ENCODE measurements at regions not wholly inside any gene's neighbourhood (a gene's known extent, or its start where the extent isn't known, plus 50 kb on each side); places are given as distances from the start of the nearest gene placed in this dataset.

DNA sequence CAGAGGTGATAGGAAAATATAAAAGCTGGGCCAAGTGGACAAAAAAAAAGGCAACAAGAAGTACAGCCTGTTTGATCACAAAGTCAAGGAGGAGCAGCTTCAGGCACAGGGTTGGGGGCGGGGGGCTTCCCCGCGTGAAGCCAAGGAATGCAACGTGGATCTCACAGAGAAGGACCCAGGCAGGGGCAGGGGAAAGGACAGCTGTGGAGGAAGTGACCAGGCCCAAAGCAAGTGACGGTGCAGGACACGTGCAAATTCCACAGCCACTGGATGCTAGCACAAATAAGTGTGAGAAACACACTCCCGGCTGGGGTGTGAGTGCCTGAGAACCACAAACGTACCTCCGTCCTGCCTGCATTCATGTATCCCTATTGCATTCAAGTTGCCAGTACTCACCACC lies 77.7 kb upstream of the DSCAM start:
- no peak overlapping the region for H3K27ac ChIP-seq
- TF ChIP-seq CTCF (conservative IDR thresholded peaks at IDR 0.05) = no peak

DNA sequence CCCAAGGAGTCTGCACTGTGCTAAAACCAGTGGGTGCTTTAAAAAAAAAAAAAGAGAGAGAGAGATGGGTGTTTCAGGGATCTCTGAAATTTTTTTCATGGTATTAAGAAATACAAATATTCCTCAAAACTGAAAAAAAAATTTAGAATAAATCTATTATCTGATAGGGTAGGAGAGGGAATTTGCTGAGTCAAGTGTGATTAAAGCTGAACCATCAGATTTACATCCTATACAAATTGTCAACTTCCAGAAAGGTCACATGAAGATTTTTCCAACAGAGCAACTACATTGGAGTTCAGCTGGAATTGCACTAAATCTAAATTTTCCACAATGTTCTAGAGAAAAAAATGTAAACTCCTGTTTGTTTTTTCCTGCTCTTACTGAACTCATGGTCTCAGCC lies 79.3 kb upstream of the DSCAM start:
- no peak overlapping the region for H3K27ac ChIP-seq
- TF ChIP-seq CTCF (conservative IDR thresholded peaks at IDR 0.05) = no peak

DNA sequence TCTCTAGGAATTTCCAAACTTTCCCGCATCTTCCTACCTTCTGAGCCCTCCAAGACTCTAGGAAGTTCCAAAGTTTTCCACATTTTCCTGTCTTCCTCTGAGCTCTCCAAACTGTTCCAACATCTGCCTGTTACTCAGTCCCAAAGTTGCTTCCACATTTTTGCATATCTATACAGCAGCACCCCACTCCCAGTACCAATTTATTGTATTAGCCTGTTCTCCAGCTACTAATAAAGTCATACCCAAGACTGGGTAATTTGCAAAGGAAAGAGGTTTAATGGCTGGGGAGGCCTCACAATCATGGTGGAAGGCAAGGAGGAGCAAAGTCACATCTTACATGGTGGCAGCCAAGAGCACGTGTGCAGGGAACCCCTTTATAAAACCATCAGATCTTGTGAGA lies 82.9 kb upstream of the DSCAM start:
- no peak overlapping the region for H3K27ac ChIP-seq
- TF ChIP-seq CTCF (conservative IDR thresholded peaks at IDR 0.05) = no peak

DNA sequence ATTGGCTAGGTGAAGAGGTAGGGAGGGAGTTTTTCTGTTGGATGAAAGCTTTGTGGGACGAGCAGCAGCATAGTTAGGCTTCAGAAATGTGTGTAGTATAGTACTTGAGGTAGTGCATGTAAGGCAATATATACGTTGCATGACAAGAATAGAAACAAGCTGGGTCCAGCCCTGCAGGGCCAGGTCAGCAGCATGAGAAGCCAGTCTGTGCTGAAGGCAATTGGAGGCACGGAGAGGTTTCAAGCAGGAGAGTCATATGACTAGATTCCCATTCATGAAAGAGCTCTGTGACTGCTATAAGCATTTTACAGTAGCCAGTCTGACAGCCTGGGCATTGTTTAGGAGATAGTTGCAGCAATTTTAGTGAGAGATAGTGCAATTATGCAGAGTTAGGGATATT lies 84.2 kb upstream of the DSCAM start:
- H3K27ac ChIP-seq = no peak overlapping the region
- no peak for TF ChIP-seq CTCF (conservative IDR thresholded peaks at IDR 0.05)

DNA sequence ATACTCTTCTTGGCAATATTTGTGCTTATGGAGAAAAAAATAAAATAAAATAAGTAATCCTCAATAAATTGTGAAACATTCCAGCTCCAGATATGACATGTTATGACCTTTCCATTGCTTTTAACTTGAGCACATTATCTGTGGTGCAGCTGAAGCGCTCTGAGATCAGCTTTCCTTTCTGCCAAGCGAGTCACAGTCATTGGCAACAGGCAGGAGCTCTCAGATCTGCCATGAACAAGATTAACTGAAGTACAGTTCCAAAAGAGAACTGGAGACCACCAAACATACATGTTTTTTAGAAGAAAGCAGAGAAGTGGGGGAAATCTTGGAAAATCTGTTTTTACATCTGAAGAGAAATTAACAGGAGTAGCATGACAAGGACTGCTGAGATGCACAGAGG lies 89.2 kb upstream of the DSCAM start:
- no peak for TF ChIP-seq CTCF (conservative IDR thresholded peaks at IDR 0.05)
- H3K27ac ChIP-seq = no peak overlapping the region

DNA sequence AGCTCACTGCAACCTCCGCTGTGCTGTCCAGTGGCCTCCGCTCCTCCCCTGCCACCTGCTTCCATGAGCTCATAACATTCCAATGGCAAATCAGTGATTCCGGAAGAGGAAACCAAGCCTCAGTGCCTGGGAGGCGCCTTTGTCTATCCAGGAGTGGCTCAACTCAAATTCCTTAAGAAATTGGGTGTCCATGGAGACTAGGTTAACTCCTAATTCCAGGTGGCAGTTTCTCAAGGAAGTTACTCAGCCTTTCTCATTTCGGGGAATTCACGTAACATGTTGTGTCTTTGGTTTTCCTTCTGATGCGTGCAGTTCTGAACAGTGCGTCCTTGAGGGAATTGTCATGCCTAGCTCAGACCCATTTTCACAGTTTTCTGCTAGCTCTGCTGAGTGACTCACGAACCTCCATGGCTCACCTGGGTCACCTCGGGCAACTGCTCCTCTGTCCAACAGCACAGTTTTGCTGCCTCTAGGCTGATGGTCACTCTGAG lies 89.9 kb upstream of the DSCAM start:
- TF ChIP-seq CTCF (conservative IDR thresholded peaks at IDR 0.05) = no peak
- no peak overlapping the region for H3K27ac ChIP-seq

DNA sequence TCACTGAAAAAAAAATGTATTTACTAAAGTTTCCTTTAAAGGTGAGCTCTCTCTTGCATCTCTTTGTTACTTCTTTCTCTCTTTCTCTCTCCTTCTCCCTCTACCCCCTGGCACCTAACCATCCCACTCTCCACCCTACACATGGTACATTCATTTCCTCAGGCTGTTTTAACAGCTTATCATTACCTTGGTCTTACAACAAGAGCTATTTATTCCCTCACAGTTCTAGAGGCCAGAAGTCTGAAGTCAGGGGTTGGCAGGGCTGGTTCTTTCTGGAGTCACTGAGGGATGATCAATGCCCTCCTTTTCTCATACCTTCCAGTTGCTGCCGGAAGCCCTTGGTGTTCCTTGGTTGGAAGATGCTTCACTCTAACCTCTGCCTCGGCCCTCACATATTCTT lies 91.1 kb upstream of the DSCAM start:
- TF ChIP-seq CTCF (conservative IDR thresholded peaks at IDR 0.05) = no peak
- H3K27ac ChIP-seq = no peak overlapping the region

DNA sequence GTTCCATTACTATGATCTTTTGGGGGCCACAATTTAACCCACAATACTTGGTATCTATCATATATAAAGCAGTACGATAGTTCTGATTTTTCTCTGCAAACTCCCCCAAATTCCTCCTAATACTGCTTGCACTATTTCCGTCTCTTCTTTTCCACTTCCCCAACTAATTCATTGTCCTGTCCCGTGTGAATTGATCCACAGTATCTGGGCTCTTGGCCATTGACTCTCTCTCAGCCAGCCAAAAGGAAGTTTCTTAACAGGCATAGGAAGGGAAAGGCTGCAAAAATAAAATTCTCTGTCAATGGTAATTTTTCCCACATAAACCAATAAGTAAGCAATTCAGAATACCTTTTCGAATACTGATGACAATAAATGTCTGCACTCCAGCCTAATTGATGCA lies 91.7 kb upstream of the DSCAM start:
- TF ChIP-seq CTCF (conservative IDR thresholded peaks at IDR 0.05) = no peak
- H3K27ac ChIP-seq = no peak overlapping the region
